HepG2 (cell line): ENCODE measurements at regions not wholly inside any gene's neighbourhood (a gene's known extent, or its start where the extent isn't known, plus 50 kb on each side); places are given as distances from the start of the nearest gene placed in this dataset.

ENCODE experiments used
- AFF4 ChIP-seq: sonication (generic); formaldehyde crosslinking; IDR thresholded peaks from 2 replicates; pipeline ENCODE4 v1.4.0; 2020; ENCODE audit warnings: missing genetic modification reagents
- ARID5B ChIP-seq: IDR thresholded peaks from 2 replicates; pipeline ENCODE4 v1.4.0; 2020; ENCODE audit warnings: mild to moderate bottlenecking, missing genetic modification reagents
- BCL6 ChIP-seq: IDR thresholded peaks from 2 replicates; pipeline ENCODE4 v1.6.1; 2016; ENCODE audit warnings: missing genetic modification reagents, missing compliant biosample characterization
- CBX5 ChIP-seq: sonication (generic); formaldehyde crosslinking; IDR thresholded peaks from 2 replicates; pipeline ENCODE4 v1.4.0; 2020; ENCODE audit warnings: missing genetic modification reagents, borderline replicate concordance
- CCDC6 ChIP-seq: sonication (generic); formaldehyde crosslinking; IDR thresholded peaks from 2 replicates; pipeline ENCODE4 v1.8.1; 2022; ENCODE audit warnings: mild to moderate bottlenecking, missing genetic modification reagents, moderate library complexity
- FOSL2 ChIP-seq: sonication (generic); formaldehyde crosslinking; IDR thresholded peaks from 2 replicates; pipeline ENCODE4 v1.4.0; 2020; ENCODE audit warnings: missing genetic modification reagents
- FOXA1 ChIP-seq, 2 experiments: fragments of 450-650 bp in 1 of 2; sonication (generic) in 1 of 2; formaldehyde crosslinking in 1 of 2; IDR thresholded peaks; 2 replicates each; pipeline versions ENCODE4 v1.4.0 to v1.6.1; 2016 to 2020; ENCODE audit warnings: missing genetic modification reagents in 1 of 2
- FOXM1 ChIP-seq: sonication (generic); formaldehyde crosslinking; IDR thresholded peaks from 2 replicates; pipeline ENCODE4 v1.5.0; 2020; ENCODE audit warnings: missing genetic modification reagents
- HNF4A ChIP-seq: sonication (generic); formaldehyde crosslinking; IDR thresholded peaks from 2 replicates; pipeline ENCODE4 v1.4.0; 2020; ENCODE audit warnings: missing genetic modification reagents
- HOXA3 ChIP-seq: sonication (generic); formaldehyde crosslinking; IDR thresholded peaks from 2 replicates; pipeline ENCODE4 v1.5.0; 2020; ENCODE audit warnings: missing genetic modification reagents
- HOXA5 ChIP-seq: sonication (generic); formaldehyde crosslinking; IDR thresholded peaks from 2 replicates; pipeline ENCODE4 v1.4.0; 2020; ENCODE audit warnings: missing genetic modification reagents
- HOXA9 ChIP-seq: sonication (generic); formaldehyde crosslinking; IDR thresholded peaks from 2 replicates; pipeline ENCODE4 v1.8.1; 2022; ENCODE audit warnings: missing genetic modification reagents, mild to moderate bottlenecking, moderate library complexity, borderline replicate concordance
- KLF9 ChIP-seq: IDR thresholded peaks from 2 replicates; pipeline ENCODE4 v1.6.1; 2016; ENCODE audit warnings: low read depth
- ONECUT2 ChIP-seq: sonication (generic); formaldehyde crosslinking; IDR thresholded peaks from 2 replicates; pipeline ENCODE4 v1.4.0; 2020; ENCODE audit warnings: missing genetic modification reagents
- RARG ChIP-seq: sonication (generic); formaldehyde crosslinking; IDR thresholded peaks from 2 replicates; pipeline ENCODE4 v1.4.0; 2020; ENCODE audit warnings: low read depth, mild to moderate bottlenecking, missing genetic modification reagents
- RXRB ChIP-seq: IDR thresholded peaks from 2 replicates; pipeline ENCODE4 v1.6.1; 2016; ENCODE audit warnings: borderline replicate concordance, missing genetic modification reagents, missing compliant biosample characterization
- TFDP1 ChIP-seq: IDR thresholded peaks from 2 replicates; pipeline ENCODE4 v1.6.1; 2016; ENCODE audit warnings: missing compliant biosample characterization, missing genetic modification reagents, borderline replicate concordance
- ZMAT3 ChIP-seq: sonication (generic); formaldehyde crosslinking; conservative IDR thresholded peaks from 2 replicates; pipeline ENCODE4 v1.7.0; 2021; ENCODE audit warnings: missing genetic modification reagents
- ZNF782 ChIP-seq: sonication (generic); formaldehyde crosslinking; IDR thresholded peaks from 2 replicates; pipeline ENCODE4 v1.4.0; 2020; ENCODE audit warnings: missing genetic modification reagents, mild to moderate bottlenecking, borderline replicate concordance
- ZNF850 ChIP-seq: sonication (generic); formaldehyde crosslinking; conservative IDR thresholded peaks from 2 replicates; pipeline ENCODE4 v1.9.0; 2021; ENCODE audit warnings: mild to moderate bottlenecking, missing genetic modification reagents
- TF ChIP-seq, protein P1 (sequence below): sonication (generic); formaldehyde crosslinking; IDR thresholded peaks from 2 replicates; pipeline ENCODE4 v1.4.0; 2020; ENCODE audit warnings: missing genetic modification reagents, borderline replicate concordance

DNA sequence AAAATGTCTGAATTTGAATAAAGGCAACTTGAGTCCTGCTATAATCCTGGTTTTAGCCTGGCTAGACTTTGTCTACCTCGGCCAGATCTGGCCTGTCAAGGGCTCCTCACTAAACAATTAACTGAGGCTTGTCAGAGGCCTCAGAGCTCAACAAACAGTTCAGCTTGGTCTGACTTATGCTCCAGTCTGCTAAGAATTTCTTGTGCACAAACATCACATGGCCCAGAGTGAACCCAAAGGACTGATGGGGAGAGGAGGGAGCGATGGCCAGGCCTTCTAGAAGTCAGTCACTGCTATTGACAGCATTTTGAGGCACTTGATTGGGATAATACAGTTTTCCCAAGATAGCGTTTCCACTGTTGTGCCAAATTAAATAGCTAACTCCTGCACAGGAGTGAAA, 555.1 kb upstream of the ID2 start (continued):
- TF ChIP-seq RXRB (CRISPR knock-in tag) (peak; percentile 93), ZMAT3 (peak; percentile 85), HOXA5 (CRISPR knock-in tag) (peak; percentile 47; the same call in 1 of the 2 replicates), ONECUT2 (CRISPR knock-in tag) (no peak), FOXA1 (IDR thresholded peaks at IDR 0.05) (no peak), FOXA1 (CRISPR knock-in tag; IDR thresholded peaks at IDR 0.05) (peak; percentile 59; the same call in 1 of the 2 replicates), RARG (CRISPR knock-in tag) (peak; percentile 19; the same call in 1 of the 2 replicates), BCL6 (peak; percentile 84), ZNF782 (no peak), FOXM1 (no peak), CCDC6 (CRISPR knock-in tag) (peak; percentile 59; the same call in 1 of the 2 replicates), ZNF850 (CRISPR knock-in tag) (peak; percentile 42; the same call in 1 of the 2 replicates), HOXA3 (peak; percentile 46; the same call in 1 of the 2 replicates), TFDP1 (CRISPR knock-in tag) (peak; percentile 82), AFF4 (peak; percentile 45; the same call in 1 of the 2 replicates), HNF4A (CRISPR knock-in tag) (peak; percentile 62), FOSL2 (CRISPR knock-in tag) (peak; percentile 28; the same call in 1 of the 2 replicates), CBX5 (0 out of 2 replicates have a peak, but pooled peaks have one; percentile 21), ARID5B (CRISPR knock-in tag) (peak; percentile 63; the same call in 1 of the 2 replicates), HOXA9 (CRISPR knock-in tag) (no peak), KLF9 (0 out of 2 replicates have a peak, but pooled peaks have one; percentile 75)
- TF ChIP-seq, protein P1, sequence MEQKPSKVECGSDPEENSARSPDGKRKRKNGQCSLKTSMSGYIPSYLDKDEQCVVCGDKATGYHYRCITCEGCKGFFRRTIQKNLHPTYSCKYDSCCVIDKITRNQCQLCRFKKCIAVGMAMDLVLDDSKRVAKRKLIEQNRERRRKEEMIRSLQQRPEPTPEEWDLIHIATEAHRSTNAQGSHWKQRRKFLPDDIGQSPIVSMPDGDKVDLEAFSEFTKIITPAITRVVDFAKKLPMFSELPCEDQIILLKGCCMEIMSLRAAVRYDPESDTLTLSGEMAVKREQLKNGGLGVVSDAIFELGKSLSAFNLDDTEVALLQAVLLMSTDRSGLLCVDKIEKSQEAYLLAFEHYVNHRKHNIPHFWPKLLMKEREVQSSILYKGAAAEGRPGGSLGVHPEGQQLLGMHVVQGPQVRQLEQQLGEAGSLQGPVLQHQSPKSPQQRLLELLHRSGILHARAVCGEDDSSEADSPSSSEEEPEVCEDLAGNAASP, result peak; percentile 94; the same call in 1 of the 2 replicates
